RWPE1 (cell line): ENCODE measurements at regions not wholly inside any gene's neighbourhood (a gene's known extent, or its start where the extent isn't known, plus 50 kb on each side); places are given as distances from the start of the nearest gene placed in this dataset.

Experiments used
- CTCF ChIA-PET: fragments of 350-600 bp; sonication (Branson Sonifier 250); formaldehyde crosslinking; extraction: SDS; loops from one replicate; lab custom pipeline; 2021; lab: Yijun Ruan, JAX
- POLR2A ChIA-PET: fragments of 400-600 bp; formaldehyde crosslinking; extraction: SDS; loops from one replicate; lab custom pipeline; 2020; ENCODE audit warnings: antibody characterized with exemption; ENCODE audit not compliant: low non-redundant PET; lab: Yijun Ruan, JAX
- DNase-seq: peaks from one replicate; pipeline ENCODE4 v3.0.0; 2012; ENCODE audit warnings: low spot score
- H3K27ac ChIP-seq: fragments of 450-650 bp; 2 replicates; pipeline ENCODE4 v1.5.1; 2017
- TF ChIP-seq, protein P1 (sequence below): fragments of 450-650 bp; conservative IDR thresholded peaks from 2 replicates; pipeline ENCODE4 v1.5.1; 2017; ENCODE audit warnings: low read depth, mild to moderate bottlenecking

DNA sequence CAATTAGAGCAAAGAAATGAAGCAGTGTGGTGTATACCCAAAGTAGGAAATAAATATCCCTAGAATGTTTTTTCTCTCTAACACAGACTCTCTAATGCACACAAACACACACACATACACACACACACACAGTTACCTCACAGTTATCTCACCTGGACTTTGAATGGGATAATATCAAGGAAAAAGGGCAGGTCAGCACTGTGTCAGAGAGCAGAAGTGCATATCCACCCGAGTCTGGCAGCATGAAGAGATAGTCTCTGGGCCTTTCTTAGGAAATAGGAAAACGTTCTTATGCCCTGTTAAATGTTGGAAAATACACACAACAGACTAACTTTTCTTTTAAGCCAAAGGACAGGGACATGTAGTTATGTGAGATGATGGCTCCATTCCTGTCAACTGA, 162.0 kb downstream of the COL6A3 start:
- ChIA-PET POLR2A (no interaction called here), CTCF (no interaction called here)
- H3K27ac ChIP-seq: no peak overlapping the region
- TF ChIP-seq, protein P1, sequence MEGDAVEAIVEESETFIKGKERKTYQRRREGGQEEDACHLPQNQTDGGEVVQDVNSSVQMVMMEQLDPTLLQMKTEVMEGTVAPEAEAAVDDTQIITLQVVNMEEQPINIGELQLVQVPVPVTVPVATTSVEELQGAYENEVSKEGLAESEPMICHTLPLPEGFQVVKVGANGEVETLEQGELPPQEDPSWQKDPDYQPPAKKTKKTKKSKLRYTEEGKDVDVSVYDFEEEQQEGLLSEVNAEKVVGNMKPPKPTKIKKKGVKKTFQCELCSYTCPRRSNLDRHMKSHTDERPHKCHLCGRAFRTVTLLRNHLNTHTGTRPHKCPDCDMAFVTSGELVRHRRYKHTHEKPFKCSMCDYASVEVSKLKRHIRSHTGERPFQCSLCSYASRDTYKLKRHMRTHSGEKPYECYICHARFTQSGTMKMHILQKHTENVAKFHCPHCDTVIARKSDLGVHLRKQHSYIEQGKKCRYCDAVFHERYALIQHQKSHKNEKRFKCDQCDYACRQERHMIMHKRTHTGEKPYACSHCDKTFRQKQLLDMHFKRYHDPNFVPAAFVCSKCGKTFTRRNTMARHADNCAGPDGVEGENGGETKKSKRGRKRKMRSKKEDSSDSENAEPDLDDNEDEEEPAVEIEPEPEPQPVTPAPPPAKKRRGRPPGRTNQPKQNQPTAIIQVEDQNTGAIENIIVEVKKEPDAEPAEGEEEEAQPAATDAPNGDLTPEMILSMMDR: no peak
- no peak for DNase-seq

GRCh38 chr2:237253046-237253702, 160.8 kb downstream of the COL6A3 start:
- no peak overlapping the region for H3K27ac ChIP-seq
- POLR2A ChIA-PET: no interaction called here
- CTCF ChIA-PET: no interaction called here
- no peak for DNase-seq
- TF ChIP-seq, protein P1: no peak

DNA sequence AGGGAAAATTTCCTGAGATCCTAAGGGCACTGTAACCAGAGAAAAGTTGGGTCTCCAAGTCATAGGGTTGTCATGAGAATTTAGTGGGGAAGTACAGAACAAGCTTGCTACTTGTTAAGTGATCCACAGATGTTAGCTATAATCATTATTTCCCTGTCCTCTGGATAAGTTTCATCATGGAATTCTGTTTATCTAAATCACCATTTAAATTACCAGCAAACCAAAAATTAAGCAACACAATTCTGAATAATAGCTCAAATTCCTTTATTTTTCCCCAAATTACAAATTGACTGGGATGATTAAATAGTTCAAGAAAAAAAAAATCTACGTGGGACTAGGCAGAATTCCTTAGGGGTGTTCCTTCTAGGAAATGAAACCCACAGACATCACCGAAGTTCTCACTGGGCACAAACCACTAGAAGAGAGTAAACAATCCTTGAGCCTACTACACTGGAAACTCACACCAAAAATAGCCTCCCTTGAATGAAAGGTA, 159.5 kb downstream of the COL6A3 start:
- CTCF ChIA-PET: interaction anchor here (0.6 kb wide), 1 partner anchor 632 kb away, joined by 3 read pairs; no protein-coding TSS in a partner anchor
- H3K27ac ChIP-seq: no peak overlapping the region
- TF ChIP-seq, protein P1: no peak
- POLR2A ChIA-PET: no interaction called here
- no peak for DNase-seq

GRCh38 chr2:237254911-237255578, 158.9 kb downstream of the COL6A3 start:
- ChIA-PET CTCF (interaction anchor here (0.6 kb wide), 1 partner anchor 631 kb away, joined by 3 read pairs; no protein-coding TSS in a partner anchor), POLR2A (no interaction called here)
- TF ChIP-seq, protein P1: no peak
- DNase-seq: no peak
- no peak overlapping the region for H3K27ac ChIP-seq

- TF ChIP-seq, protein P1: no peak
- CTCF ChIA-PET: no interaction called here
- no peak for DNase-seq
- POLR2A ChIA-PET: no interaction called here
- peak overlapping the region; percentile 59 for H3K27ac ChIP-seq
Observed at GRCh38 chr2:237256887-237257286, 157.1 kb downstream of the COL6A3 start.

DNA sequence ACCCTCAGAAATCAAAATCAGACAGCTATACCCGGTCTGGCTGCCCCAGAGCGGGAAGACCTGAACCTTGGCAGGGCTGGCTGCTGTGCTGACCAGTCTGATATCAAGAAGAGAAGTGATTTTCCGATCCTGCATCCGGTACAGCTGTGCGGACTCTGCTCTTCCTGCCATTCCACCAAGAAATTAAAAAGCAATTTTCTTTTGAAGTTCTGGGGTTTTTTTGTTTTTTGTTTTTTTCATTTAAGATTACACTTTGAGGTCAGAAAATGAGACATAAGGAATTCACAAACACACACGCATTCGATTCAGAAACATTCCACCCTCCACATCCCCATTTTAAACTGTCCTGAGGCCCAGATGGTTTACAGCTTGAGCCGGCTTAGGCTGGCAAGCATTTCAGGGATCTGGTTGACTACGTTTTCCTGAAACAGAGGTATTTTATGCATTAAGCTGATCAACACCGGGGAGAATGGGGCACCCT, 156.5 kb downstream of the COL6A3 start:
- H3K27ac ChIP-seq: peak overlapping the region; percentile 59
- no peak for DNase-seq
- POLR2A ChIA-PET: no interaction called here
- CTCF ChIA-PET: no interaction called here
- TF ChIP-seq, protein P1: no peak
